A673 (cell line): ENCODE measurements at regions not wholly inside any gene's neighbourhood (a gene's known extent, or its start where the extent isn't known, plus 50 kb on each side); places are given as distances from the start of the nearest gene placed in this dataset.
"Not testable (repeated sequence)": the region's sequence is repeated elsewhere in the genome, so short reads cannot be mapped to it uniquely, and the experiment has no call there.

ENCODE experiments used
- BruUV-seq: library from RNA; stranded (reverse); fragments of 400-500 nt; replicated peaks from 2 replicates; lab custom pipeline; 2021; lab: Mats Ljungman, UMichigan
- CTCF ChIA-PET: fragments of 300-600 bp; sonication (Branson Sonifier 250); formaldehyde crosslinking; loops from one replicate; lab custom pipeline; 2022; ENCODE audit warnings: antibody characterized with exemption; lab: Charles Lee
- POLR2A ChIA-PET: fragments of 300-600 bp; sonication (Branson Sonifier 250); formaldehyde crosslinking; loops from one replicate; lab custom pipeline; 2022; ENCODE audit warnings: antibody characterized with exemption; ENCODE audit not compliant: low non-redundant PET; lab: Charles Lee
- DNase-seq: peaks from one replicate; pipeline ENCODE4 v3.0.0-alpha.2; 2015; ENCODE audit warnings: low spot score
- H3K27ac ChIP-seq: fragments of 200-600 bp; sonication (generic); 2 replicates; pipeline ENCODE4 v1.5.1; 2016; ENCODE audit warnings: mixed run types, low read depth, mild to moderate bottlenecking, mixed read lengths, antibody characterized with exemption, low read length; ENCODE audit not compliant: poor library complexity, severe bottlenecking
- H3K27me3 ChIP-seq: fragments of 200-600 bp; sonication (generic); replicated peaks from 2 replicates; pipeline ENCODE4 v1.6.1; 2017; ENCODE audit warnings: mixed run types, low read depth, mild to moderate bottlenecking, mixed read lengths, antibody characterized with exemption, low read length; ENCODE audit not compliant: insufficient read depth, poor library complexity
- H3K36me3 ChIP-seq: fragments of 200-600 bp; sonication (generic); 2 replicates; pipeline ENCODE4 v1.6.1; 2016; ENCODE audit warnings: mixed run types, mild to moderate bottlenecking, mixed read lengths, antibody characterized with exemption, low read length; ENCODE audit not compliant: insufficient read depth, poor library complexity, severe bottlenecking
- H3K4me1 ChIP-seq: fragments of 200-600 bp; sonication (generic); 2 replicates; pipeline ENCODE4 v1.6.1; 2017; ENCODE audit warnings: mixed run types, mild to moderate bottlenecking, mixed read lengths, antibody characterized with exemption, low read length; ENCODE audit not compliant: insufficient read depth, poor library complexity, severe bottlenecking
- H3K4me3 ChIP-seq: fragments of 200-600 bp; sonication (generic); 2 replicates; pipeline ENCODE4 v1.5.1; 2016; ENCODE audit warnings: low read depth, mixed run types, mild to moderate bottlenecking, mixed read lengths, low read length; ENCODE audit not compliant: poor library complexity, severe bottlenecking
- H3K9me3 ChIP-seq: fragments of 200-600 bp; sonication (generic); 2 replicates; pipeline ENCODE4 v1.6.1; 2016; ENCODE audit warnings: mixed run types, low read depth, mild to moderate bottlenecking, mixed read lengths, antibody characterized with exemption, low read length; ENCODE audit not compliant: poor library complexity, severe bottlenecking
- CTCF ChIP-seq: fragments of 300-800, 200-600 bp; sonication (generic); conservative IDR thresholded peaks from 2 replicates; pipeline ENCODE4 v1.5.1; 2017; ENCODE audit warnings: low read depth, mild to moderate bottlenecking, antibody characterized with exemption, low read length, moderate library complexity, mixed read lengths
- EZH2 ChIP-seq: fragments of 200-600 bp; sonication (generic); IDR thresholded peaks from 2 replicates; pipeline ENCODE4 v1.6.1; 2017; ENCODE audit warnings: borderline replicate concordance, low read depth, mild to moderate bottlenecking, mixed read lengths, antibody characterized with exemption, low read length; ENCODE audit not compliant: poor library complexity, severe bottlenecking
- intact Hi-C: fragments of 100-400 bp; cut with micrococcal nuclease; formaldehyde crosslinking; loops from one replicate; pipeline ENCODE4 v1.10.0; 2022; ENCODE audit not compliant: unreplicated experiment

- H3K27ac ChIP-seq, DNase-seq, POLR2A ChIA-PET, H3K36me3 ChIP-seq, H3K9me3 ChIP-seq, H3K4me3 ChIP-seq, intact Hi-C loops, H3K4me1 ChIP-seq, CTCF ChIA-PET, BruUV-seq, H3K27me3 ChIP-seq: not testable (repeated sequence)
Observed at GRCh38 chr16:29233705-29234404, 172.7 kb downstream of the NPIPB11 start.

GRCh38 chr16:29232811-29233704, 173.5 kb downstream of the NPIPB11 start:
- BruUV-seq = no TSS peak
- Histone ChIP-seq H3K4me3 (no peak overlapping the region), H3K4me1 (no peaks in the 10 kb centered on the region), H3K27me3 (no peaks in the 10 kb centered on the region), H3K9me3 (no peaks in the 10 kb centered on the region), H3K36me3 (no peaks in the 10 kb centered on the region), H3K27ac (no peak overlapping the region)
- ChIA-PET POLR2A (no interaction called here), CTCF (no interaction called here)
- TF ChIP-seq CTCF (no peak), EZH2 (no peak)
- DNase-seq = no peak
- intact Hi-C loops = no loop called here

GRCh38 chr16:29232160-29232705, 174.3 kb downstream of the NPIPB11 start:
- DNase-seq, CTCF ChIA-PET, POLR2A ChIA-PET, H3K27ac ChIP-seq, H3K27me3 ChIP-seq, H3K36me3 ChIP-seq, H3K4me1 ChIP-seq, intact Hi-C loops, BruUV-seq, H3K4me3 ChIP-seq, H3K9me3 ChIP-seq: not testable (repeated sequence)

- POLR2A ChIA-PET = no interaction called here
- TF ChIP-seq CTCF (no peak), EZH2 (no peak)
- Histone ChIP-seq H3K4me3 (no peak overlapping the region), H3K36me3 (no peaks in the 10 kb centered on the region), H3K9me3 (no peaks in the 10 kb centered on the region), H3K4me1 (no peaks in the 10 kb centered on the region), H3K27ac (no peak overlapping the region), H3K27me3 (no peaks in the 10 kb centered on the region)
- no TSS peak for BruUV-seq
- no peak for DNase-seq
- CTCF ChIA-PET = no interaction called here
- intact Hi-C loops = no loop called here
Observed at GRCh38 chr16:29231244-29231643, 175.3 kb downstream of the NPIPB11 start.
